T-helper 17 cell (primary cell): ENCODE measurements at regions not wholly inside any gene's neighbourhood (a gene's known extent, or its start where the extent isn't known, plus 50 kb on each side); places are given as distances from the start of the nearest gene placed in this dataset.

Experiments
- ATAC-seq: fragments of 150-1000 bp; cut with Tn5 transposase; 2 replicates; pipeline ENCODE4 v1.10.0; 2021; ENCODE audit warnings: mild to moderate bottlenecking, moderate library complexity
- DNase-seq, 3 donors: peaks; one replicate each; pipeline versions ENCODE4 v3.0.0 to v3.0.0-alpha.2; 2020 to 2021
- H3K9me3 ChIP-seq: one replicate; pipeline ENCODE4 v1.7.0; 2013; ENCODE audit warnings: low read length, mild to moderate bottlenecking; ENCODE audit not compliant: control insufficient read depth, poor library complexity, severe bottlenecking
- H3K27ac Mint-ChIP-seq: one replicate; pipeline ENCODE4 v1.8.0; 2022; ENCODE audit warnings: mild to moderate bottlenecking, moderate library complexity, mixed read lengths
- H3K27me3 Mint-ChIP-seq: one replicate; pipeline ENCODE4 v1.8.0; 2022; ENCODE audit warnings: mixed read lengths
- H3K36me3 Mint-ChIP-seq: one replicate; pipeline ENCODE4 v1.8.0; 2022; ENCODE audit warnings: low read depth, mixed read lengths
- H3K4me1 Mint-ChIP-seq: one replicate; pipeline ENCODE4 v1.8.0; 2022; ENCODE audit warnings: mild to moderate bottlenecking, mixed read lengths
- H3K4me3 Mint-ChIP-seq: one replicate; pipeline ENCODE4 v1.8.0; 2022; ENCODE audit warnings: mild to moderate bottlenecking, moderate library complexity, mixed read lengths

DNA sequence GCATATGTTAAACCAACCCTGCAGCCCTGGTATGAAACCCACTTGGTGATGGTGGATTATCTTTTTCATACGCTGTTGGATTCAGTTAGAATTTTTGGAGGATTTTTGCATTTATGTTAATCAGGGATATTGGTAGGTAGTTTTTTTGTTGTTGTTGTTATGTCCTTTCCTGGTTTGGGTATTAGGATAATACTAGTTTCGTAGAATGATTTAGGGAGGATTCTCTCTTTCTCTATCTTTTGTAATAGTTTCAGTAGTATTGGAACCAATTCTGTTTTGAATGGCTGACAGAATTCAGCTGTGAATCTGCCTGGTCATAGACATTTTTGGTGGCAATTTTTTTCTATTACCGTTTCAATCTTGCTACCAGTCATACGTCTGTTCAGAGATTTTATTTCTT is 305.4 kb downstream of the IDS start:
- H3K27ac Mint-ChIP-seq: no peak overlapping the region
- no peak overlapping the region for H3K4me3 Mint-ChIP-seq
- no peaks in the 10 kb centered on the region for H3K27me3 Mint-ChIP-seq
- H3K9me3 ChIP-seq: no peaks in the 10 kb centered on the region
- H3K4me1 Mint-ChIP-seq: no peaks in the 10 kb centered on the region
- DNase-seq: no peak
- ATAC-seq: no peak
- H3K36me3 Mint-ChIP-seq: no peaks in the 10 kb centered on the region

DNA sequence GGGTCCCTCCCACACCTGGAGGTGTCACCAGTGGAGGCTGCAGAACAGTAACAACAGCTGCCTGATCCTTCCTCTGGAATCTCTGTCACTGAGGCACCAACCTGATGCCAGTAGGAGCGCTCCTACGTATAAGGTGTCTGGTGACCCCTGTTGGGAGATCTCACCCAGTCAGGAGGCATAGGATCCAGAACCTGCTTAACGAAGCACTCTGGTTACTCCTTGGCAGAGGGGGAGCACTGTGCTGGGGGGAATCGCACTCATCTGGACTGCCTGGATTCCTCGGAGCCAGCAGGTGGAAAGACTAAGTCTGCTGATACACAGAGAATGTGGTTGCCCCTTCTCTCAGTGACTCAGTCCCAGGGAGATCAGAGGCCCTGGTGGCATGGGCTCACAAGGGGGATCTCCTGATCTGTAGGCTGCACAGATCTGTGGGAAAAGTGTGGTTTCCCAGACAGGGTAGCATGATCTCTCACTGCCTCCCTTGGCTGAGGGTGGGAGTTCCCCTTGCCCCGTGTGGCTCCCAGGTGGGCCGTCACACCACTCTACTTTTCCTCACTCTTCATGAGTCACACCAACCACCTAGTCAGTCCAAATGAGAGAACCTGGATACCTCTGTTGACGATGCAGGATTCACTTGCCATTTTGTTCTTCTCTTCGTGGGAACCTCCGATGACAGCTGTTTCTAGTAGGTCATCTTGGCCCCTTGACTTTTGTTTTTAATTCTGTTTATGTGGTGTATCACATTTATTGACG is 305.9 kb downstream of the IDS start:
- ATAC-seq (no peak), DNase-seq (no peak)
- H3K4me1 Mint-ChIP-seq: no peaks in the 10 kb centered on the region
- H3K4me3 Mint-ChIP-seq: no peak overlapping the region
- H3K27me3 Mint-ChIP-seq: no peaks in the 10 kb centered on the region
- no peak overlapping the region for H3K27ac Mint-ChIP-seq
- H3K36me3 Mint-ChIP-seq: no peaks in the 10 kb centered on the region
- no peaks in the 10 kb centered on the region for H3K9me3 ChIP-seq

DNA sequence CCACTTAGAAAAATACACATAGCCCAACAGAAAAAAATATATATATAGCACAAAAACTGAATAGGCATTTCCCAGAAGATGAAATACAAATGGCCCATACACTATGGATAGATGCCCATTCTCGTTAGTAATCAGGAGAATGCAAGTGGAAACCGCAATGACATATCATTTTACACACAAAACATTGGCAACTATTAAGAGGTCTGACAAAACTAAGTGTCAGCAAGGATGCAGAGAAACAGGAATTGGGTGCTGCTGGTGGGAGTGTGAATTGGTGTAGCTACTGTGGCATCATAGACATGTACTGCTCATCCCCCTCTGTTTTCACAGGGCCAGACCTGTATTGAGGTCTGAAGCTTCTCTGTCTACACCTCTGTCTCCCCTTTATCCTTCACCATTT is 320.0 kb downstream of the IDS start:
- no peak for DNase-seq
- ATAC-seq: no peak
- H3K27ac Mint-ChIP-seq: no peak overlapping the region
- no peaks in the 10 kb centered on the region for H3K9me3 ChIP-seq
- no peaks in the 10 kb centered on the region for H3K27me3 Mint-ChIP-seq
- H3K4me1 Mint-ChIP-seq: no peaks in the 10 kb centered on the region
- H3K4me3 Mint-ChIP-seq: no peak overlapping the region
- no peaks in the 10 kb centered on the region for H3K36me3 Mint-ChIP-seq

DNA sequence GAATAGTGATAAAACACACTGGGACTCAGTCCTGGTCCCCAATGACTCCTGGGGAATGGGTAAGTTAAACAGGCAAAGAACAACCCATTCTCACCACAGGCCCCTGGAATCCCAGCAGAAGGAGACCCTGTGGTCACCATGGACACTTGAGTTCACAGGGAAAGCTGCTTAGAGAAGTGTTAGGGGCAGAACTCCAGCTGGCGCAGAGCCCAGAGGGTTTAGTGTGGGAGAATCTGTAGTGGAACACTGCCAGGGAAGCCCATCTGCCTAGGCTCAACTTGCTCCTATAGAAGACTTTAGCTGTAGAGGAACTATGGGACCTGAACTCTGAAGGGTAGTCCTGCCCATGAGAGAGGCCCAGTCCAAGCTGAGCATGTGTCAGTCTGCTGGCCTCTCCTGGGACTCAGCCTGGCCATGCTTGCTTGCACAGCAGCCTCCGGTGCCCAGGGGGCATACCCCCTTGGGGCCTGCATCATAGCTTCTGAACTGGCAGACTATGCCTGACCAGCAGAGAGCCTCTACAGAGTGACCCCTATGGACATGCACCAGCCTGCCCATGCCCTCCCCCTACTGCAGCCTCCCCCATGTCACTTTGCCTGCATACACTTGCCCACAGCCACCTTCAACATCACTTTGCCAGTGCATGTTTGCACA is 343.5 kb downstream of the IDS start:
- ATAC-seq: no peak
- no peaks in the 10 kb centered on the region for H3K9me3 ChIP-seq
- Mint-ChIP-seq H3K27ac (no peak overlapping the region), H3K4me1 (no peaks in the 10 kb centered on the region), H3K27me3 (no peaks in the 10 kb centered on the region), H3K4me3 (no peak overlapping the region), H3K36me3 (no peaks in the 10 kb centered on the region)
- DNase-seq: no peak

DNA sequence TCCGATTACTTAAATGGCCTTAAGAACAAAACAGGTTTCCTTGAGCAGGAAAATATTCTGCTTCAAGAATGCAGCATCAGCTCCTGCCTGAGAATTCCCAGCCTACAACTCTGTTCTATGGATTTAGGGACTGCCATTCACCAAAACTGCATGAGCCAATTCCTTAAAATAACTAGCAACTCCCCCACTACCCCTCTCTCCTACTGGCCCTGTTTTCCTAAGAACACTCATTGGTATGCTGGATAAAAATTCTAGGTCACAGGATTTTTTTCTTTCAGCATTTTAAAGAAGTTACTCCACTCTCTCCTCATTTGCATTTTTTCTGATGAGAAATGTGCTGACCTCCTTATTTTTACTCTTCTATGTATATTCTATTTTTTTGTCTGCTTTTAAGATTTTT is 347.1 kb downstream of the IDS start:
- Mint-ChIP-seq H3K27me3 (no peaks in the 10 kb centered on the region), H3K27ac (no peak overlapping the region), H3K36me3 (no peaks in the 10 kb centered on the region), H3K4me3 (no peak overlapping the region), H3K4me1 (no peaks in the 10 kb centered on the region)
- H3K9me3 ChIP-seq: no peaks in the 10 kb centered on the region
- DNase-seq: no peak
- ATAC-seq: no peak

DNA sequence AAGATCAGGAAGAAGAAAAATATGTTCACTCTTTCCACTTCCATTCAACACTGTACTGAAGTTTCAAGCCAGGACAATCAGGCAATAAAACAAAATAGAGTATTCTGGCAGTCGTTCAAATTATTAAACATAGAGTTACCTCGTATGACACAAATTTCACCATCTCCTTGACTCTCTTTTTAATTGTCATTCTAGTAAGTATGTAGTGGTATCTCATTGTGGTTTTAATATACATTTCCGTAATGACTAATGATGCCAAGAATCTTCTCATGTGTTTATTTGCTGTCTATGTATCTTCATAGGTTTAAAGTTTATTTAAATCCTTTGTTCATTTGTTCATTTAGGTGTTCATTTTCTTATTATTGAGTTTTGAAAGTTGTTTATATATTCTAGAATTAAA is 352.2 kb downstream of the IDS start:
- Mint-ChIP-seq H3K4me1 (no peaks in the 10 kb centered on the region), H3K36me3 (no peaks in the 10 kb centered on the region), H3K27ac (no peak overlapping the region), H3K27me3 (no peaks in the 10 kb centered on the region), H3K4me3 (no peak overlapping the region)
- ATAC-seq (no peak), DNase-seq (no peak)
- no peaks in the 10 kb centered on the region for H3K9me3 ChIP-seq

DNA sequence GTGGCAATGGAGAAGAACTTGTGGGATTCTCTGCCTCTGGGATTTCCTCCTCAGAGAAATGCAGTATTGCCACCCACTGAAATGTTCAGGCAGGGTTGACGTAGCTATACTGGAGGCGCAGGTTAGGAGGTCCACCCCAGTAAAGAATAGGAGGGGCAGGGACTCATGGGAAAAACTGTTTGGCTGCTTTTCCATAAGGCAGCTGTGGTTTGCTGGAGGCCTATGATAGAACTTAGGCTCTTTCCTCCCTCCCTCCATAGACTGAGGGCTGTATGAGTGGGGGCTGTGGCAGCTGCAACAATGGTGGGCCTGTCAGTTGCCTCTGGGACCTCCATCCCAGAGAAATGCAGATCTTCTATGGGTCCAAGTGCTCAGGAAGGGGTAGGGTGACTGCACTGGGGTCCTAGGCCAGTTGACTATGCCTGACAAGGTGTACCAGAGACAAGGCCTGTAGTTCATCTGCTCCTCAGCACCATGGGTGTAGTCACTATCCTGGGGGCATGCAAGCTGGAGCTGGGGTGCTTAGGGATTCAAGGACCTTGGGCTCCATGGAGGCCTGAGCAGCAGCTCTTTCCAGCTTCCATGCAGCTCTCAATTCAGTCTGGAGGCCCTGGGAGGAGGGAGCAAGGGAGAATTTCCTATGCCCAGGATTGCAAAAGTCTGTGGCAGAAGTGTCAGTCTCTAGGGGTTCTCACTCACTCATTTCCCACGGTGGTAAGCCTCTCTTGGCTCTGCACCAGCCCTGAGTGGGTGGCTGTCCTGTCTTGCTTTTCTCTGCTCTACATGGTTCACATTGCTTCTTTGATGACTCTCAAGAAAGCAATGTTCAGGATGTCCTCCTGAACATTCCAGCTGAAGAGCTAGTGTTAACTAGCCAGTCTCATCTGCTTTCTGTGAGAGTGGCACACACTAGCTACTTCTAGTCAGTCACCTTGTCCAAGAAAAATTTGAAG is 353.0 kb downstream of the IDS start:
- Mint-ChIP-seq H3K36me3 (no peaks in the 10 kb centered on the region), H3K4me3 (no peak overlapping the region), H3K27me3 (no peaks in the 10 kb centered on the region), H3K4me1 (no peaks in the 10 kb centered on the region), H3K27ac (no peak overlapping the region)
- DNase-seq: no peak
- no peaks in the 10 kb centered on the region for H3K9me3 ChIP-seq
- no peak for ATAC-seq

DNA sequence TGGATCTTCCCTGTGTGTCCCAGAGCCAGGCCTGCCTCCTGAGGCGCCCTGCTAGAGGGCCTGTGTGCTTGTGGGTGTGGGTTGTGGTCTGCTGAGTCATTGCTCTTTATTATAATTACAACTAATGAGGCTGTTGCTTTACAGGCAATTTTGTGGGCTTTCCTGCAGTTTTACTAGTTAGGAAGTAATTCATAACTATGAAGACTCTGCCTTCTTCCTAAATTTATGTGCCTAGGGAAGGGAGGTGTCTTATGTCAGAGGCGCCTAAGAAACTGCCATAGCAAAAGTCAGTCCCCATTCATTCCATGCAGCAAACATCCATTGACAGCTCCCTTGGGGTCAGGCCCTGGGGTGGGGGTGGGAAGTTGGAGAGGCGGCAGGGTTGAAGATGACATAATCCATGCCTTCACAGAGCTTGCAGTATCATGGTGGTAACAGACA is 359.2 kb downstream of the IDS start:
- no peak overlapping the region for H3K4me3 Mint-ChIP-seq
- ATAC-seq (no peak), DNase-seq (no peak)
- no peaks in the 10 kb centered on the region for H3K9me3 ChIP-seq
- no peaks in the 10 kb centered on the region for H3K4me1 Mint-ChIP-seq
- no peak overlapping the region for H3K27ac Mint-ChIP-seq
- H3K36me3 Mint-ChIP-seq: no peaks in the 10 kb centered on the region
- H3K27me3 Mint-ChIP-seq: no peaks in the 10 kb centered on the region

DNA sequence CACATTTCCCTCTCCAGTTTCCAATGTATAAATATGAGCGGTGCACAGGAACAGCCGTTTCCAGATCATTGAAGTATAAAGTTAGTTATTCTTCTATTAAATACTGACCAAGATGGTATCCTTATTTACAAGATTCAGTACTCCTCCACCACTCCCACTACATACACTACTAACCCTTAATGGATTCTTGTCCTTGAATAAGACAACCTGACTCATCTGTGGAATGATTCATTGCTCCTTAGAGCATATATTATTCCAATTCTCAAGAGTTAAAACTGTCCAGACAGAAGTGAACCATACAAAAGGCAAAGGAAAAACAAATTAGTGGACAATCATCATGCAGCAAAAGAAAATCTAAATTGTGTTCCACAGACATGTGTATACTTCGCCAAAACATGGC is 373.3 kb downstream of the IDS start:
- H3K36me3 Mint-ChIP-seq: no peaks in the 10 kb centered on the region

DNA sequence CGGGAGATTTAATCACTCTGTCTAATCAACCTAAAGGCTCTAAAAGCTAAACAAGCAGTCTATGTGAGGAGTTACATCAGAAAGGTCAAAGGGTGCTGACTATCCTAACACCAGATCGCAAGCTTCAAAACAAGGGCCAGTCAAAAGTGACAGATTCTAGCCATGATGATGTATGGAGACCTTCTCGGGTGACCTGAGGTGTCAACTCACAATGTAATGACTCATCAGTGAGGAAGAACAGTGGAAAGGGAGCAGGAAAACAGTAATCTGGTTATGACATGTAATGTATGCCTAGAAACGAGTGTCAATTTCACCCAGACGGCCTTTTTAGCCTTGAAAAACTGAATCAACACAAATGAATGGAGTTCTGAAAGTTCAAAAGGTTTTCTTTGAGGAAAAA is 375.3 kb downstream of the IDS start:
- H3K4me1 Mint-ChIP-seq: no peaks in the 10 kb centered on the region
- H3K36me3 Mint-ChIP-seq: no peaks in the 10 kb centered on the region
- DNase-seq: no peak
- no peaks in the 10 kb centered on the region for H3K27me3 Mint-ChIP-seq
- H3K27ac Mint-ChIP-seq: no peak overlapping the region
- no peaks in the 10 kb centered on the region for H3K9me3 ChIP-seq
- H3K4me3 Mint-ChIP-seq: no peak overlapping the region
- ATAC-seq: no peak

More for the DNA sequence above, 373.3 kb downstream of the IDS start:
- Mint-ChIP-seq H3K27me3 (no peaks in the 10 kb centered on the region), H3K4me1 (no peaks in the 10 kb centered on the region), H3K4me3 (no peak overlapping the region), H3K27ac (no peak overlapping the region)
- no peaks in the 10 kb centered on the region for H3K9me3 ChIP-seq
- ATAC-seq (no peak), DNase-seq (no peak)

DNA sequence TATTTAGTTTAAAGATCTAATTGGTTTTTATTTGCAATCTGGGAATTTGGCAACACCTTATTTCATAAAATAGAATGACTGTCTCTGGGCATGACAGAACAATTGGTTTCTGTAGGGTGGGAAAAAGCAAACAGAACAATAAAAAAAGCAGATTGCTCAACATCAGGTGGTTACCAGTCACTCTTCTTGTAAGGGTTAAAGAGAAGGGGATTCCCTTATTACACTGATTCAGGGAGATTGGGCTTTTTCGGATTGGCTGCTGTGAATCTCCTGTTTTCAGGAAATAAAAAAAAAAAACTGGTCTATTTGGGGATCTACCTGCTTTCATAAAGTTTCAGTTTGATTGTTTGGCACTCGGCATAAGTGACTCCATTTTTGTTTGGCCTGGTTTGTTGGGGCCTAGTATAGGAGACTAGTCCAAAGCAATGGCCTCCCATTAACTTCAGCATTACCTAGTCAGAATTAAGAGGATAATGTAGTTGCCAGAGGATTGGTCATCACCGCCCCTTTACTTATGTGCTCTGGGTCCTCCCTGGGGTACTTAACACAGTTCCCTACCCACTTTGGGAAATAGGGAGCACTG is 380.5 kb downstream of the IDS start:
- DNase-seq (no peak), ATAC-seq (no peak)
- Mint-ChIP-seq H3K4me1 (no peaks in the 10 kb centered on the region), H3K36me3 (peaks cover 2% of the 10 kb centered on the region), H3K27me3 (peaks cover 5% of the 10 kb centered on the region), H3K4me3 (no peak overlapping the region), H3K27ac (no peak overlapping the region)
- H3K9me3 ChIP-seq: no peaks in the 10 kb centered on the region

DNA sequence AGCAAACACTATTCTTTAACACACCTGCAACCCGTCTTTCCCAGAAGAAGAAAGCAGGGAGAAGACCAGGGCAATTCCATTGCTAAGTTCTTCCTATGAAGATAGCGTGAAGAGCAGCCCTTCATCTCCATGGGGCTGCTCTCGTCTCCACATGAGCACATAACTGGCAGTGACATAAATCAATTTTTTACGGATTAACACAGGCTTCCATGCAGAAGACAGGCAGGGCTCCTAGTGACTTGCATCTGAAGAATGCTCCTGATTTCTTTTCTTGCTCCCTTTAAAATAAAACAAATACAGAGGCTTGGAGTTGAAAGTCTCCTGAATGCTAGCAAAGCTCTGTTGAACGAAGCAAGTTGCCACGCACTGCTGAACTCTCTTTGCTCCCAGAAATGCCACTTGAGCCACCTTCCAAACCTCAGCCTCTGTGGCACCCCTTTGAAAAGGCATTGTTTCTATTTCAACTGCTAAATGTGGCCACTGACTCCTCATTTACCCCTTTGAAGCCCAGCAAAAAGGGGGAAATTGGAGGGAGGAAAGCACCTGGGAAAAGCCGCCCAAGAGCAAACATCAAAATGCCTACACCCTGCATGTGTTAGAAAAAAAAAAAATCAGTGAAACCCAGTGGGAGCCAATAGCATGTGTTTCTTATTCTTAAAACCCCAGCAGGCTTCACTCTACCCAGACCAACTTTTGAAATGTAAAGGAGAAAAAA is 383.7 kb downstream of the IDS start:
- Mint-ChIP-seq H3K27ac (no peak overlapping the region), H3K4me1 (no peaks in the 10 kb centered on the region), H3K27me3 (peaks cover 5% of the 10 kb centered on the region), H3K36me3 (peaks cover 2% of the 10 kb centered on the region), H3K4me3 (no peak overlapping the region)
- DNase-seq (no peak), ATAC-seq (no peak)
- H3K9me3 ChIP-seq: no peaks in the 10 kb centered on the region
